Stimulated activated CD4-positive, alpha-beta T cell treated with anti-CD3 and anti-CD28 coated beads, Interleukin-4, amount 100 ng/mL, for 1 hour (primary cell): ENCODE measurements at regions not wholly inside any gene's neighbourhood (a gene's known extent, or its start where the extent isn't known, plus 50 kb on each side); places are given as distances from the start of the nearest gene placed in this dataset.

Source experiments
- DNase-seq: peaks from one replicate; pipeline ENCODE4 v3.0.0-alpha.2; 2020

GRCh38 chr20:56930876-56931275 is 301.8 kb downstream of the TFAP2C start:
- no peak for DNase-seq

- DNase-seq, result no peak
Measured at GRCh38 chr20:56932575-56933330, 303.6 kb downstream of the TFAP2C start.

- DNase-seq, result no peak
Measured at GRCh38 chr20:56933331-56933698, 304.2 kb downstream of the TFAP2C start.

GRCh38 chr20:56934888-56935287 is 305.8 kb downstream of the TFAP2C start:
- no peak for DNase-seq

DNA sequence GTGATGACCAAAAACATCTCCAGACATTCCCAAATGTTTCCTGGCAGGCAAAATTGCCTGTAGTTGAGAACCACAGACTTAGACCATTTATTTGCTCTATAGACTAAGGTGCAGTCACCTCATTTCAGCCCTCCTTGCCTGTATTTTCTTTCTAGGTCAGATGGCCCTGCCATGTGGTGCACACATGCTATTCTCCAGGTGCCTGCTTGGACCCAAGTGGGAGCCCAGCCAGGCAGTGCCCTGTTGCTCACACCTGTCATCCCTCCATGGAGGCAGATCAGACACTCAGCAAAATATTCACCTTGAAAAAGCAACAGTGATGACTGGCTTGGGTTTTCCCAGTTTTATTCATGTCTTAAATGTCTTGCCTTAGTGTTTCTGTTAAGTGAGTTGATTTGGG is 311.4 kb downstream of the TFAP2C start:
- no peak for DNase-seq

DNA sequence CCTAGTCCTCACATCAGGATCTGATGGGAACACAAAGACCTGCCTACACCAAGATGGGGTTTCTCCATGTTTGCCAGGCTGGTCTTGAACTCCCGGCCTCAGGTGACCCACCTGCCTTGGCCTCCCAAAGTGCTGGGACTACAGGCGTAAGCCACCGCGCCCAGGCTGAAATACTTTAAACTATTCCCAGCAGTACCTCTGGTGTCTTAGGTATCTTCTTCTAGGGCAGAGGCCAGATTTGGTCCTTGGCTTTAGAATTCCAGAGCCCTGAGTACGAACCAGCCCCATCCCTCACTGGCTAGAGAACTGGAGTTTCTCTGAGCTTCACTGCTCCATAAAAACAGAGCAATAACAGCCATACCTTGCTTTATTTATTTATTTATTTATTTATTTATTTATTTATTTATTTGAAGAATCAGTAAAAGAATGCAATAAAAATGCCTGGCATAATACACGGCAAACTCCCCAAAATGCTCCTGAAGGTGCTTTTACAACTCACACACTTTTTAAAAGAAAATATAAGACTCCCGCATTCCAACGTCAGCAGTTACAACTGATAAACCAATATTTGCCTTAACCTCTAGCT is 312.1 kb downstream of the TFAP2C start:
- DNase-seq, result no peak

- DNase-seq, result no peak
Measured at GRCh38 chr20:56943946-56944945, 315.1 kb downstream of the TFAP2C start.

DNA sequence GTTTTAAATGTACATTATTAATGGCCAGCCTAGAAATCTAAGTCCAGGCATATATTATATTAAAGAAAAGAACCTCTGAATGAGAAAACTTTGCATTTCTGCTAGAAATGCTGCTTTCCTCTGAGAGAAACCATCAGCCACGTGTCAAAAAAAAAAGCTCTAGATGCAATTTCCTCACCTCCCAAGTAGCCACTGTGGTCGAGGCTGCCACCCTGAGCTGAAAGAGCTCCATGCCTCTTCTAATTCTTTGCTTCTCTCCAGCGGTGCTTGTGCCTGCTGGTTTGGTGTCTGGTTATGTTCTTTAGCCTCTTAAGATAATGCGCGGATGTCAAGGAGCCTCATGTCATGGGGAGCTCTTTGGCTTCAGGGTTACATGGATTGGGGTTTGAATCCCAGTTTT is 316.0 kb downstream of the TFAP2C start:
- no peak for DNase-seq

DNA sequence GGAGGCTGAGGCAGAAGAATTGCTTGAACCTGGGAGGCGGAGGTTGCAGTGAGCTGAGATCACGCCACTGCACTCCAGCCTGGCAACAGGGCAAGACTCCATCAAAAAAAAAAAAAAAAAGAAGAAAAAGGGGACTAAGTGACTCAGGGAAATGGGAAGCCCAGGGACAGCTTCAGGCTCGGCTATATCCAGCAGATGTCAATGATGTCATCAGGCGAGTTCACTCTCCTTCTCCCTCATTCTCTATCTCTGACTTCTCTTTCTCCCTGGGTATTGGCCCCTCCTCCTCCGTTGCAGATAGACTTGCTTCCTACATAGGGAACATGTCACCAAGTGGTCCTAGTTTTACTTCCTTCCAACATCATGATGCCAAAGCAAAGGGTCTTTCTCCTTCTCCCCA is 316.8 kb downstream of the TFAP2C start:
- no peak for DNase-seq

DNA sequence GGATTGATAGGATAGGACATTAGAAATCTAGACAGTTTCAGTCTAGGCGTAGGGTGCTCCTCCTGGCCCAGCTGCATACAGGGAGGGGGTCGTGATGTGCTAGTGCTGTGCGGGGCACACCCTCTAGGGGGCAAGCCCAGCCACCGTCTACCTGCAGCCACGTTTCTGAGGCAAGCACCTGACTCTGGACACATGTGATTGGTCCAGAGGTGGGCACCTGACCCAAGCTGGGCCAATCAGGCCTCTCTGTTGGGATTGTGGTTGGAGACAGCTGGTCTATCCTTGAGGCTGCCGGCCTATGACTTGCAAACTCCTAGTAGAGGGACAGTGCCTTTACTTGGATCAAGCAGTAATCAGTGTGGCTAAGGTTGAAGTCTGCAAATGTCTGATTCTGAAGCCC is 317.1 kb downstream of the BMP7 start:
- DNase-seq, result no peak

GRCh38 chr20:56952258-56953047 is 314.0 kb downstream of the BMP7 start:
- no peak for DNase-seq

DNA sequence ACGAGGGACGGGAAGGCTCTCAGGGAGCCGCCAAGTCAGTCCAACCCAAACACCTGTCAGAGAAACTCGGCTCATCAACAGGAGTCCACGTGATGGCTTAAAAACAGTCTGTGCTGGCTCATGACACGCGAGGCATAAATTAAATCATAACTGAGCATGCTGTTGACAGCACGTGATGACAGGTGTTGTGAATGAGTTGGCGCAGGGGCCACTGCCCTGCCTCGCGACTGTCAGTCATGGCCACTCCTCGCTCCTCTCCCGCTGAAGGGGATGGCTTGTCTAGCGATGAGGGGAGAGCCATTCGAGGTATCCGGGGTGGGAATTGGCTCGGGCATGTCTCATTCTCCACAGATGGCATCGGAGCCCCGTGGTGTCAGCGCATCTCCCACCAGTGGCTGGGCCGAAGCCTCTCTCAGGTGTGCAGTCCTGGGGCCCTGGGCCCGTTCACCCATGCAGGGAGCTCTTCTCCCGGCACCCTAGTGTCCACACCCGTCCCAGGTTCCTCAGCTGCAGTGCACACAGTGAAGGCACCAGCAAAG is 313.3 kb downstream of the BMP7 start:
- no peak for DNase-seq

GRCh38 chr20:56954797-56955196 is 311.6 kb downstream of the BMP7 start:
- DNase-seq, result no peak

GRCh38 chr20:56955680-56956079 is 310.8 kb downstream of the BMP7 start:
- DNase-seq, result no peak

GRCh38 chr20:56956534-56956933 is 309.9 kb downstream of the BMP7 start:
- no peak for DNase-seq

DNA sequence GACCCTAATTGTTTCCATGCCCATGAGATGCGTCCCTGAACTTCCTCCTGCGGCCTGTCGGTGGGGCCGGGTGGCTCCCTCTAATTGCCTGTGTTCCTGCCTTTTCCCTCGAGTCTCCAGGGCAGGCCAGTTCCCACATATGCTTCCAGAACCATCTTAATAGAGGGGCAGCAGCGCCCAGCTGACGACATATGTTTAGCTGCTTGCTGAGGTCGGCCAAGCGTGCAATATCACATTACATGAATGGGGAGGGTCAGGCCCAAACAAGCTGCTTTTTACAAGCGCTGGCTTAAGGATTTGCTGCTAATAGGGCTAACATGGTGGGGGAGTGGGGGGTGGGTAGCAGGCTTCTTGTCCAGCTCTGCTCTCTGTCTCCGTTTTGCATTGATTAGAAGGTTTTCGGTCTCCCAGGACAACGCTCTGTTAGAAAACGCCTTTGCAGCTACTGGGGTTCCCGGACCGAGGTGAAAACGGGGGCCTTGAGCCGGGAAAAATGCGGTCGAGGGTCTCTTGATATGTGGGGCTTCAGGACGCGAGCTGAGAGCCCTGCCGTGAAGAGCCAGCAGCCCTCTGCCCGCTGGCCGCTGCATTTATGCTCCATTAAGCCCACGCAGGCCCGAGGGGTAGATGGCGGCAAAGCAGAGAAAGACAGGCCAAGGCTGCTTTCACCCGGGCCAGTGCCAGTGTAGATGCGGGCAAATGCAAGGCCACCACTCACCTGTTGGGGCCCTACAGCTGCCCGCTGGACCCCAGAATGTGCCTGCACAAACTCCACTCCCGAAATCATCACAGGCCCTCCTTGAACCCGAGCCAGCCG is 308.5 kb downstream of the BMP7 start:
- no peak for DNase-seq

DNA sequence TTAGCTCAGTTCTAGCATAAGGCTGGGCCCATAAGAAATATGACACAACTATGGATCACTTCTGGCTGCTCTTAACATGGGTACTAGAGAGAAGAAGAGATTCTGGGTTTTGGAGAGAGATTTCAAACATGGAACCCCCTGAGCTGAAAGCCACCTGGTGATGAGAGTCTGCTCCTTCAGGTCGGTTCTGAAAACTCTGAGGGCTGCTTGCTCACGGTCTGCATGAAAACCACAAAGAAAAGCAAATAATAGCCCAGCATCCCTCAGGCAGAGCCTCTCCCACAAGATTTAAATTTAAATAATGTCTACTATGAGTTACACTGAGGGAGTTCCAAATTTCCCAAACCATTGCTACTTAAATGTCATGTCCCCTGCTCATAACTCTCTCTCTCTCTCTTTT is 301.5 kb downstream of the BMP7 start:
- DNase-seq, result no peak

GRCh38 chr20:56967916-56968315 is 298.5 kb downstream of the BMP7 start:
- no peak for DNase-seq

DNA sequence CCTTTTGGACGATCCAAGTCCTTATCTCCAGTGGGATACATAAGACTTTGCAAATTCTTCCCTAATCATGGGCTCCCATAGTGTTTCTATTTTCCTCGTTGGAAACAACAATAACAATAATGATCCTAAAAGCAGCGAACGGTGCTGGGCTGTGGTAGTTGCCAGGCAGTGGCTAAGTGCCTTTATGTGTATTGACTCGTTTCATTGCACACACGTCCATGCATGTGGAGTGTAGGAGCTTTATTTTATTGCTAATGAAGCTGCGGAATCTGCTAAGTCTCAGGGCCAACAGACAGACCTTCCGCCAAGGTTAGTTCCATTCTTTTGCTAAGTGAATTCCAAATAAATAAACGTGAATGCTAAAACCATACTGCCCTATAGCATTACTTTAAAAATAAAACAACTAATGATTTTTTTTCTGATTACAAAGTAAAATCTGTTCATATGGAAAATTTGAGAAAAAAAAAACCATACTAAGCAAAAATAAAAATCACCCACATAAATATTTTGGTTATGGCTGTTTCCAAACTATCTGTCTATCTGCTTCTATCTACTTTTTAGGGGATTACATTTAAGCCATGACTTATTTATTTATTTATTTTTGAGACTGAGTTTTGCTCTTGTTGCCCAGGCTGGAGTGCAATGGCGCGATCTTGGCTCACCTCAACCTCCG is 297.9 kb downstream of the BMP7 start:
- no peak for DNase-seq

DNA sequence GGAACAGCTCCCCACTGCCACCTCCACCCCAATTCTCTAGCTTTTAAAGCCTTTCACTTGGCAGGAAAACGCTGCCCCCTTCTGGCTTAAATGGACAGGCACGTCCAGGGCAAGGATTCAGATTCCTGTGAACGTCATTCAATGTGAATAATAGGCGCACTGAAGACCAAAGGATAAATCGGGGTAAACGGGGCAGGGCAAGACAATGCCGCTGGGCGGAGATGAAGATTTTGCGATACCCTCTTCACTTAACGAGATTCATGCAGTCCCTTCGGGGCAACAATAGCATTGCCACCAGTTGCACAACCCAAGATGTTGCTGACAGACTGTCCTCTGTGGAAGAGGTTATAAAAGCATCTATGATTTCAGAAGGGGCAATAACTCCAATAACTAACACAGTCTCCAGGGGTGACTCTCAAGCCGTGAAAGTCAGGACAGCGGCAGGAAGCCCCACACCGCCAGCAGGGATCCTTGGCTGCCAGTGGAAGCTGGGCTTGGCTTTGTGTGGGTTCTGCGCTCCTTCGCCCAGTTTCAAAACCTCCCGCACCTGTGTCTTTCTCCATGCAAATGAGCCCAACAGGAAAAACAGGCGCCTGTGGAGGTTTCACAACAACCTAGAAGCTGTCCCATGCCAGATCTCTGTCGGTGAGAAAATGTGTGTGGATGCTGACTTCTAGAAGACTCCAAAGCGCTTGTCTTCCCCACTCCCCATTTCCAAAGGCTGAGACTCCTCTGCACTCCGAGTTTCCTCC is 291.8 kb downstream of the BMP7 start:
- DNase-seq, result no peak
